Small intestine (tissue), 7 donors: ENCODE measurements at regions not wholly inside any gene's neighbourhood (a gene's known extent, or its start where the extent isn't known, plus 50 kb on each side); places are given as distances from the start of the nearest gene placed in this dataset.
"Not testable (repeated sequence)": the region's sequence is repeated elsewhere in the genome, so short reads cannot be mapped to it uniquely, and the experiment has no call there.

Experiments used
- DNase-seq, 2 donors: peaks; one replicate each; pipeline versions ENCODE4 v3.0.0 to v3.0.0-alpha.2; 2013
- FAIRE-seq: peaks from 2 replicates; lab custom pipeline; 2012; peaks lifted over from hg19 to GRCh38; lab: Jason Lieb, UNC
- H3K27ac ChIP-seq, 3 donors: one replicate each; pipeline ENCODE4 v1.5.1; 2013; ENCODE audit warnings: low read length in 2 of 3, mild to moderate bottlenecking in 2 of 3, control low read depth in 1 of 3, inconsistent platforms in 1 of 3, low read depth in 1 of 3, moderate library complexity in 1 of 3
- H3K27me3 ChIP-seq, 3 donors: one replicate each; pipeline ENCODE4 v1.6.1; 2013; ENCODE audit warnings: low read length in 3 of 3, inconsistent platforms in 1 of 3; ENCODE audit not compliant: control insufficient read depth in 3 of 3, insufficient read depth in 3 of 3
- H3K36me3 ChIP-seq, 3 donors: one replicate each; pipeline ENCODE4 v1.6.1; 2013; ENCODE audit warnings: low read length in 3 of 3, inconsistent platforms in 1 of 3, low read depth in 1 of 3, mild to moderate bottlenecking in 1 of 3, moderate library complexity in 1 of 3; ENCODE audit not compliant: control insufficient read depth in 3 of 3, insufficient read depth in 2 of 3
- H3K4me1 ChIP-seq, 3 donors: one replicate each; pipeline ENCODE4 v1.6.1; 2013; ENCODE audit warnings: low read length in 2 of 3, inconsistent platforms in 1 of 3, low read depth in 1 of 3, mild to moderate bottlenecking in 1 of 3, moderate library complexity in 1 of 3; ENCODE audit not compliant: control insufficient read depth in 3 of 3, insufficient read depth in 2 of 3
- H3K4me3 ChIP-seq, 3 donors: one replicate each; pipeline ENCODE4 v1.5.1; 2013; ENCODE audit warnings: low read length in 3 of 3, control low read depth in 1 of 3, inconsistent platforms in 1 of 3, low read depth in 1 of 3, mild to moderate bottlenecking in 1 of 3, moderate library complexity in 1 of 3
- H3K9me3 ChIP-seq, 2 donors: one replicate each; pipeline ENCODE4 v1.6.1; 2013; ENCODE audit warnings: low read depth in 1 of 2, low read length in 1 of 2; ENCODE audit not compliant: control insufficient read depth in 2 of 2, insufficient read depth in 1 of 2
- WGBS, 3 donors: extraction: QIAGEN DNeasy Blood & Tissue Kit; methylation state at CpG; one replicate each; pipeline ENCODE4 v1.1.7; 2013; 5-methylcytosine and 5-hydroxymethylcytosine counted together
- donor health status: healthy with polysubstance abuse.
- donor health status: control.
- donor health status: control.
- donor health status: Bipolar disorder and iron deficiency.
- donor health status: healthy.

- H3K27ac ChIP-seq = no peak overlapping the region
- DNase-seq (no peak), FAIRE-seq (no peak)
- WGBS, 3 donors = 64 to 71% (median 70%) methylated on average over 3 of the region's 3 CpGs
- H3K36me3 ChIP-seq = no peaks in the 10 kb centered on the region
- peaks cover 0 to 64% of the 10 kb centered on the region in 2 donors for H3K9me3 ChIP-seq
- no peaks in the 10 kb centered on the region for H3K4me1 ChIP-seq
- H3K4me3 ChIP-seq = no peak overlapping the region
- H3K27me3 ChIP-seq = no peaks in the 10 kb centered on the region
Observed at GRCh38 chr7:63047546-63047945, 951.1 kb upstream of the ZNF722 start.

GRCh38 chr7:63054191-63054661, 944.4 kb upstream of the ZNF722 start:
- Histone ChIP-seq H3K4me1 (no peaks in the 10 kb centered on the region), H3K36me3 (no peaks in the 10 kb centered on the region), H3K4me3 (no peak overlapping the region), H3K9me3 (peaks cover 0 to 54% of the 10 kb centered on the region in 2 donors), H3K27me3 (no peaks in the 10 kb centered on the region), H3K27ac (no peak overlapping the region)
- WGBS, 3 donors = 67 to 69% (median 68%) methylated on average over 41 to 45 of the region's 45 CpGs
- FAIRE-seq (no peak), DNase-seq (no peak)

GRCh38 chr7:63057265-63057664, 941.4 kb upstream of the ZNF722 start:
- Histone ChIP-seq H3K4me3 (no peak overlapping the region), H3K9me3 (peaks cover 0 to 44% of the 10 kb centered on the region in 2 donors), H3K4me1 (no peaks in the 10 kb centered on the region), H3K36me3 (no peaks in the 10 kb centered on the region), H3K27me3 (no peaks in the 10 kb centered on the region), H3K27ac (no peak overlapping the region)
- WGBS, 3 donors = 92 to 96% (median 94%) methylated on average over 5 of the region's 5 CpGs
- no peak for DNase-seq
- FAIRE-seq = no peak

- DNase-seq, FAIRE-seq, H3K4me3 ChIP-seq, H3K27me3 ChIP-seq, H3K27ac ChIP-seq, H3K36me3 ChIP-seq, H3K4me1 ChIP-seq: not testable (repeated sequence)
- 73 to 77% (median 74%) methylated on average over 7 to 9 of the region's 9 CpGs for WGBS, 3 donors
- peaks cover 0 to 28% of the 10 kb centered on the region in 2 donors for H3K9me3 ChIP-seq
Observed at GRCh38 chr7:63060701-63061100, 937.9 kb upstream of the ZNF722 start.

- H3K9me3 ChIP-seq = peaks cover 3 to 20% of the 10 kb centered on the region in 2 donors
- DNase-seq = no peak
- H3K27ac ChIP-seq = no peak overlapping the region
- whole genome bisulfite sequencing, 3 donors = 50 to 63% (median 50%) methylated on average over 2 of the region's 2 CpGs
- no peaks in the 10 kb centered on the region for H3K36me3 ChIP-seq
- H3K4me1 ChIP-seq = no peaks in the 10 kb centered on the region
- no peaks in the 10 kb centered on the region for H3K27me3 ChIP-seq
- no peak overlapping the region for H3K4me3 ChIP-seq
- FAIRE-seq = no peak
Observed at GRCh38 chr7:63065684-63066083, 933.0 kb upstream of the ZNF722 start.

GRCh38 chr7:63066235-63066634, 932.4 kb upstream of the ZNF722 start:
- 52 to 56% (median 52%) methylated on average over 4 of the region's 4 CpGs for WGBS, 3 donors
- not testable (repeated sequence) for DNase-seq, H3K4me3 ChIP-seq

GRCh38 chr7:63067897-63068585, 930.6 kb upstream of the ZNF722 start:
- peaks cover 8 to 43% of the 10 kb centered on the region in 2 donors for H3K9me3 ChIP-seq
- FAIRE-seq = no peak
- 50 to 57% (median 52%) methylated on average over 41 to 42 of the region's 42 CpGs for WGBS, 3 donors
- H3K4me1 ChIP-seq = no peaks in the 10 kb centered on the region
- no peak overlapping the region for H3K27ac ChIP-seq
- no peaks in the 10 kb centered on the region for H3K27me3 ChIP-seq
- H3K4me3 ChIP-seq = no peak overlapping the region
- DNase-seq = no peak
- no peaks in the 10 kb centered on the region for H3K36me3 ChIP-seq

More at GRCh38 chr7:63066235-63066634, 932.4 kb upstream of the ZNF722 start:
- H3K27ac ChIP-seq, H3K4me1 ChIP-seq, FAIRE-seq, H3K36me3 ChIP-seq, H3K27me3 ChIP-seq: not testable (repeated sequence)
- H3K9me3 ChIP-seq = peaks cover 3 to 25% of the 10 kb centered on the region in 2 donors

GRCh38 chr7:63070696-63071095, 928.0 kb upstream of the ZNF722 start:
- Histone ChIP-seq H3K36me3 (no peaks in the 10 kb centered on the region), H3K27ac (no peak overlapping the region), H3K4me1 (no peaks in the 10 kb centered on the region), H3K27me3 (no peaks in the 10 kb centered on the region), H3K9me3 (peaks cover 8 to 54% of the 10 kb centered on the region in 2 donors), H3K4me3 (no peak overlapping the region)
- FAIRE-seq (no peak), DNase-seq (no peak)
- WGBS, 3 donors = 53 to 61% (median 59%) methylated on average over 6 of the region's 6 CpGs
